ENCODE measurements at regions not wholly inside any gene's neighbourhood (a gene's known extent, or its start where the extent isn't known, plus 50 kb on each side); places are given as distances from the start of the nearest gene placed in this dataset.

DNA sequence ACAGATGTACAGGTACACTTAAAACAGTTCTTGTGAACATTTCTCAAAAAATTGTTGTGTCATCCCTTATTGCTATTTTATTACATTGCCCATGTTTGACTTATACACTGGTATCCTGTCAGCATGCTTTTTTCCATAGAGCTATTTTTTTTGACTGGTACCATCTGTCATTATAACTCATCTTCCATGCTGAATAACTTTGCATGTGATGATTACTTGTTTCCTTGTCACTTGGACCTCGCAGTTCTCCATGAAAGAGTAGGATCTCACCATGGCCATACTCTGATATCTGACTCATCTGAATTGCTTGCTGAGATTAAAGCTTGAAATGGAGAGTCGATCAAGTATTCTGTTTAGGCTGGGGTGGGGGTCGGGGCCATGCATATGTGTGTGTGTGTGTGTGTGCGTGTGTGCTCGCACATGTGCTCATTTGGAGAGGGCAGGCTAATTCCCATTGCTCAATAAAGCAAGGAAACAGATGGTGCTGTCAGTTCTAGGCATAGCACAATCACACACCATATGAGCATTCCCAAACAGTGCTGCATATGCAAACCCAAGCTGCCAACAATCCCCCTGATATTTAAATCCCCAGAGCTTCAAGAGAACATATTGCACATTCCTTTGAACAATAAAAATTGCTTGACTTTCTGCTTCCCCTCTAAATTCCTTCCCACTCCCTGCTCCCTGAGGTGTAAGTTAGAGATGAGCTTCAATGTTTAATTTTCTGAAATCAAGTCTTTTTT, 62.9 kb downstream of the NHLRC3 start:
- no peak for DNase-seq

DNA sequence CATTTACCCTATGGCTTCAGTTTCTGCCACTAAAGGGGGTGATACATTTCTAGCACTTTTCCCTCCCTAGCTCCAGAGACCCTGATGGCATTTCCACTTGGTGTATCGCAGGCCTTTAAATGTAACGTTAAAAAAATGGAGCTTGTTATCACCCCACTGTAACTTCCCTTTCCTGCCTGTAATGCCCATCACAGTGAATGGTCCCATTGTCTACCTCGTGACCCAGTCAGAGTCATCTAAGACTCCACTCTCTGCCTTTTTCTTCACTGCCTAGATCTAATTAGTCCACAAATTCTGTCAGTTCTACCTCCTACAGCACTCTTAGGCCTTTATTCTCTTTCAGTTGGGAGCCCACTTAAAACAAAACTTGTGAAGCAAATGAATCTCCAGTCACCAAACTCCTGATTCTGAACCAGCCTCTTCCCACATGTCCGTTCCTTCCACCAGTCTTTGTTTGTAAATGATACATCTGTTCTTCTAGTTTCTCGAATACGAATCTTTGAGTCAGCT, 64.8 kb downstream of the NHLRC3 start:
- DNase-seq, result no peak

- DNase-seq, result no peak
Observed at GRCh38 chr13:39105110-39105509, 66.9 kb downstream of the NHLRC3 start.

- DNase-seq, result no peak
Observed at GRCh38 chr13:39106216-39107005, 68.2 kb downstream of the NHLRC3 start.

DNA sequence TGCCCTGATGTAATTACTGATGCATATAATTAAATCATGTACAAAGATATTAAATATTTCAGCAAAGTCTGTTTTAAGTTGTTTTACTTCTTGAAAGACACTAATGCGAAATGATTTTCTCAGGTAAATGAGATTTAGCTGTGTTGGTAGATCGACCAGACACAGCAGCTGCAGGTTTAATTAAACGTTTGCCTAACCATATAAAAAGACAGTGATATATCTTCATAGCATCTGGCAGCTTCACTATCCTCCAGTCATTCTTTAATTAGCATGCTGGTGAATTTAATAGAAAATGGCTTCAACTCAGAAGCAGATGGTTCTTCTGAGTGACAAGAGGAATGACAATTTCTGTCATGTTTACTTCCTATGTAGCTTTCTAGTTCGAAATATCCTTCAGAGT, 69.3 kb downstream of the NHLRC3 start:
- no peak for DNase-seq

DNA sequence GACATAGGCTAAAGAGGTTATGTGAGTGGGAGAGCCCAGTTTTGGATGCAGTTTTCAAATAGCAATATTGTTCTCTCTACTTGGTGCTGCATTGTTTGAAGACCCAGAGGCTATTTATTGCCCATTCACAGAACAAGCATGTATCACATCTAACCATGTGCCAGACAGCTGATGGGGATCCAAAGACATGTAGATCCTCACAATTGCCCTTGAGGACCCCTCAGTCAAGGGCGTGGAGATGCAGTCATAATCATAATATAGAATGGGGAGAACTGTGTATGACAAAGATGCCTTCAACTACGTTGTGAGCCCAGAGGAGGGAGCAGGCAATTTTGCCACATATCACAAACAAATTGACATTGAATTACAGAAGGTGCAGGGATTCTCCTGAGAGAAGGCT, 70.5 kb downstream of the NHLRC3 start:
- DNase-seq, result no peak

- DNase-seq, result no peak
Observed at GRCh38 chr13:39110518-39111097, 72.4 kb downstream of the NHLRC3 start.

DNA sequence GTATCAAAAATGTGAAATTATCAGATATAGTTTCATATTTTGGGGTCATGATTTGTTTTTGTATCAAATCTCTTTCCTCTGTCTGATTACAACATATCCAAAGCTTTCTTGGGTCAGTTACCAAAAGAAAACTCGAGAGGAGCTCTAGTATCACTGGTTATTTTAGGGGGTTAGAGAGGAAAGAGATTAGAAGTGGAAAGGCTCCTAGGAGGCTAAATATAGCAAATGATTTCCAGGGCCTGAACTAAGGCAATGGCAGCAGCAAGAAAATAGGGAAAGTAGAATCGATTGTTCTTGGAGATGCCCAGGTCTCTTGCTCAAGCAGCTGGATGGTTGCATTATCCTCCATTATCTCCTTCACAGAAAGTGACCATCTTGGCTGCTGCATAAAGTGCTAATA, 72.9 kb downstream of the NHLRC3 start:
- DNase-seq, result no peak

- DNase-seq, result no peak
Observed at GRCh38 chr13:39119422-39119821, 81.2 kb downstream of the NHLRC3 start.

- no peak for DNase-seq
Observed at GRCh38 chr13:39123578-39123977, 85.3 kb downstream of the NHLRC3 start.

DNA sequence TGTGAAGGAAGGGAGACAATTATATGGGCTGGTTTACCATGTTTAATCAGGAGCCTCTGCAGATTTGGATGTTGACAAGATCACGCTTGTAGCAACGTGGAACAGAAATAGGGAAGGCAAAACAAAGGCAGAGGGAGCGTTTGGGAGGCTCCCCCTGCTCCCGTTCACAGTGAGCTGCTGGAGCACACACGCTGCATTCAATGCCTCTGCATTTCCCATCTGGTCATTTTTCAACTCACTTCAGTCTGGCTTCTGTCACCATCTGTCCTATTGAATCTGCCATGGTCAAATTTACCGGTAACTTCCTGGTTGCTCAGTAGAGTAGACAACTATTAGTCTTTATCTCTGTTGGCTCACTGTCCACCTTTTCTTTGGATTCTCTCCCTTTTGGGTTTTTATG, 91.0 kb downstream of the NHLRC3 start:
- no peak for DNase-seq

DNA sequence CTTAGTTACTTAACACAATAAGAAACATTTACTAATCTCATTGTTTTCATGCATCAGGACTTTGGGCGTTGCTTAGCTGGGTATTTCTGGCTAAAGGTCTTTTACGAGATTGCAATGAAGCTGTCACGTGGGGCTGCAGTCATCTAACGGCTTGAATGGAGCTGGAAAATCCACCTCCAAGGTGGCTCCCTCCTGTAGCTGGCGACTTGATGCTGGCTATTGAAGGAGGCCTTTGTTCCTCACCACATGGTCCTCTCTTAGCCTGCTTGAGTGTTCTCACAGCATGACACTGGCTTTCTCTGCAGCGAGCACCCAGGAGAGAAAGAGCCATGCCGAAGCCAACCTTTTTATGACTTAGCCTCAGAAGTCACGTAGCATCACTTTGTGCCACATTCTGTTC, 92.0 kb downstream of the NHLRC3 start:
- DNase-seq, result no peak

GRCh38 chr13:39132286-39133230, 94.3 kb downstream of the NHLRC3 start:
- DNase-seq, result no peak

GRCh38 chr13:39133781-39134180, 95.5 kb downstream of the NHLRC3 start:
- DNase-seq, result no peak

DNA sequence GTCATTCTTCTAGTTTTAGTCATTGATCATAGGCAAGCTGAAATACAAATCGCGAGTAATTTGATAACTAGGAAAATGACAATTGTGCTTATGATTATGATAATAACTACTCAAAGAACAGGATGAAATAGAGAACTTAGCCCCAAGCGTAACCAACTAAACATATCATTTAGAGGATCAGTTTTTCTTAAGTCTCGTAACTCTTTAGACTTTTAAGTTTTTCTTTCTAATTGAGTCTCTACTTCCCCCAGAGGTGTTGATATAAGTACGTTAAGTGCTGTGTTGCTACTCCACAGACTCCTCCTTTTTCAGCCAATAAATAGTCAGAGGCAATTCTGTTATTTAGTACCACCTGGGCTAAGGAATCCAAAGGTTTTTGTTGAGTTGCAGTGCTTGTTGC, 96.3 kb downstream of the NHLRC3 start:
- DNase-seq, result no peak

- DNase-seq, result no peak
Observed at GRCh38 chr13:39144391-39144790, 106.1 kb downstream of the NHLRC3 start.

DNA sequence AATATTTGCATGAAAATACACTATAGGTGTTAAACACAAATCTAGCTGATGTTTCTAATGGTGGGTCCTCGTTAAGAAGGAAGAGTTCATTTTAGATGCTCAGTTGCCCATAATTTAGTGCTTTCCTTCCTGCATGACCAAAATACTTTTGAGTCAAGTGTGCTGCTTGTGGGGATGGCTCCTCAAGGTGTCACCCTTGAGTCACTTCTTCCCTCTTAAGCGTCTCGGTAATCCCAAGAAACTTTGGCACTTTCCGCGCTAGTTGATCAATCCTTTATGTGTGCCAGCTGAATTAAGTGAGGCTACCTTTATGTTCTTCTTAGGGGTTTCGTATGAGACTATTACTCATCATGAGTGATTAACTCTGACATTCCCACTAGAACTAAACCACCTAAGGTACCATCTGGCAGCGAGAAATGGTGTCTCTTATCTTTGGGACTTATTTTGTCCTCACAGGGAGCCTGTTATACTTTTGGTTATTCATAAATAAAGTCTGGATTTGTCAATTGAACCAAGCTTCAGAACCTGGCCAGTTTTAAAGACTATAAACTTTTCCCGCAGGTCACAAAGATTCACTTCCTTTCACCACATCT, 106.8 kb downstream of the NHLRC3 start:
- peak; percentile 6 for DNase-seq

DNA sequence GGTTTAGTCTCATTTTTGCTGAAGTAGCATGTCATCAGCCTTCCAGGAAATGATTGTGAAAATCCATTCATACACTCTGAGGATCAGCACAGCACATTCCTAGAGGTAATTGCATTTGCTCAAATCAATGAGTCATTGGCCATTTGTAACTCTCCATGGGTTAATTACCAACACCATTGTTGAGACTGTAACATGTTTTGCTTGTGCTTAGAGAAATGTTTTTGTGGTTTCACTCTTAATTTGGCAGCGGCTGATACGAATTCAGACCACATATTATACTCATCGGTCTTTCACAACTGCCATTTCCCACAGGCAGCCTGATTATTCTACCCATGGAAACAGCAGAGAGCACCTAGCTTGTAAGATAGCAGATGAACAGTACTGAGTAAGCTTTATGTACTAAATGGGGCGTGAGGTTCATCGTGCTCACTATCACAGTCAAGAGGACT, 110.3 kb downstream of the NHLRC3 start:
- DNase-seq, result peak; percentile 3

GRCh38 chr13:39149896-39150295, 111.6 kb downstream of the NHLRC3 start:
- no peak for DNase-seq

DNA sequence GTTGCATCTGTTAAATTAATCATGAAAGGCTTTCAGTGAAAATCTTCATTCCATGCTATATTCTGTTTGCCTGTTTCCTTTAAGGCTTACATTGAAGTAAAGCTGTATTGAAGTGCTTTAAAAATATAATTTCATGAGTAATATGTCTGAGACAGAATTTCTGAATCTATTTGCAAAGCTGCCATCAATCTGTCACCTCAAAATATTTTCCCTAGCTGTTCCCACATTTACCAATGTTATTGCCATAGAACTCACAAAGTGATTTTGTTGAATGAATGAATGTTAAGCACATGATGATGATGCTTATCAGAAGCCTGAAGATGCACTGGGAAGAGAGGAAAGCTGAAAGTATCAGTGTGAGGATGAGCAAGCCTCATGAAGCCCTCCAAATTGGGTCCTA, 115.8 kb downstream of the NHLRC3 start:
- no peak for DNase-seq

- DNase-seq, result no peak
Observed at GRCh38 chr13:39159393-39159792, 121.1 kb downstream of the NHLRC3 start.

DNA sequence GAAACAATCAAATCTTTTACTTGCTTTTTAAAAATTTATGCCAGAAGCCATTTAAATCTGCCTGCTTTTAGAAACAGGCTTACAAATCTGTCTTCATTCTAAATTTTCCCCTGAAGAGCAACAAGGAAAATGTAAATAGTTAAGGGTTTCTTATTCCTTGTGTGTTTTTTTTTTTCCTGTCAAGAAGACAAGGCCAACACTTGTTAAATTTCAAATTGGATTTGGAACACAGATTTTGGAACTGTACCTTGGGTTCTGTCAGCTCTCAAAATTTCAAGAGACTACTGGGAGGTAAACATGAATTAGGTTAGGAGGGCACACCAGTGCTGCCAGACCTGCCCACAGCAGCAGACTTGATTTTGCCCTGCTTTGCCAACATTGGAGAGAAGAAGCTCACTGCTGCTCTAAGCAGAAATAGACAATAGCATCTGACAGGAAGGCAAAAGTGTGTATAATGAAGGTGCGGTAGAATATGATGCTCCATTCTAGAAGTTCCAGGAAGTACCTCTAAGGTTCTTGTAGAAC, 121.7 kb downstream of the NHLRC3 start:
- DNase-seq, result no peak
